ENCODE measurements at regions not wholly inside any gene's neighbourhood (a gene's known extent, or its start where the extent isn't known, plus 50 kb on each side); places are given as distances from the start of the nearest gene placed in this dataset.
"Not testable (repeated sequence)": the region's sequence is repeated elsewhere in the genome, so short reads cannot be mapped to it uniquely, and the experiment has no call there.

GRCh38 chr16:22693638-22694340 is 120.2 kb upstream of the HS3ST2 start:
- TF ChIP-seq CTCF (IDR thresholded peaks at IDR 0.05), result no peak
- no peak for TF ChIP-seq POLR2A (IDR thresholded peaks at IDR 0.05)
- Histone ChIP-seq H3K27ac (peak overlapping the region in 2 of 12 donors; percentile 50 to 73), H3K9me3 (peaks cover 0 to 4% (median 0%) of the 10 kb centered on the region in 12 donors), H3K4me1 (peaks cover 0 to 14% (median 0%) of the 10 kb centered on the region in 12 donors), H3K4me3 (no peak overlapping the region), H3K27me3 (no peaks in the 10 kb centered on the region), H3K36me3 (no peaks in the 10 kb centered on the region)
- ATAC-seq, result no peak
- WGBS, 4 donors, result 76 to 83% (median 80%) methylated on average over 8 of the region's 8 CpGs
- no peak for DNase-seq
- intact Hi-C loops (cut with DNase I), result loop anchor here in 3 of 10 donors (5.0 to 10.0 kb wide), 3 partner anchors 1121 to 1369 kb away; no protein-coding TSS in a partner anchor

DNA sequence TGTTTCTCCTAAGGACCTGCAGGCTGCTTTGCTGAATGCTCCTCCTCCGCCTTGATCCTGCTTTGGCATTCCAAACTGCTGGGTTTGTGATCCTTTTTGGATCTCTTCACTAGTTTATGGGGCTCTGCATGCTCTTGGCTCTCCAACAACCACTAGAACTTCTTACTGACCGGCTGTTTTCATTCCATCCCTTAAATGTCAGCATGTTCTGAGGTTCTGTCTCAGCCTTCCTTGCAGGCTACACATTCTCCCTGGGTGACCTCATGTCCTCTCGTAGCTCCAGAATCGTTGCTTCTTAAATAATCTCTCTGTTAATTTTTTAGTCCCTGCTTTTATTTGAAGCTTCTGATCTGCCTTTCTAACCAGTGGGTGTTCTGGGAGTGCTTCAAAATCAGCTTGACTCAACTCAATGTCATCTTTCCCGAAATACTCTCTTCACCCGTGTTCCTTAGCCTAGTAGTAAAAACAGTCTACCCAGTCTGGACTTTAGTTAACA is 119.0 kb upstream of the HS3ST2 start:
- H3K9me3 ChIP-seq, result peaks cover 0 to 3% (median 0%) of the 10 kb centered on the region in 12 donors
- TF ChIP-seq CTCF (IDR thresholded peaks at IDR 0.05) (no peak), POLR2A (IDR thresholded peaks at IDR 0.05) (no peak)
- DNase-seq (peak in 2 of 5 donors; percentile 38 to 53), ATAC-seq (peak; percentile 80 to 96 (median 88))
- intact Hi-C loops (cut with DNase I), result loop anchor here in 3 of 10 donors (5.0 to 10.0 kb wide), 3 partner anchors 1123 to 1370 kb away; no protein-coding TSS in a partner anchor
- peak overlapping the region in 11 of 12 donors; percentile 12 to 73 (median 41) for H3K27ac ChIP-seq
- no peaks in the 10 kb centered on the region for H3K36me3 ChIP-seq
- H3K4me3 ChIP-seq, result peak overlapping the region in 1 of 12 donors; percentile 3
- H3K4me1 ChIP-seq, result peaks cover 0 to 14% (median 0%) of the 10 kb centered on the region in 12 donors
- no peaks in the 10 kb centered on the region for H3K27me3 ChIP-seq
- WGBS, 4 donors, result 46 to 59% (median 50%) methylated on average over 6 of the region's 6 CpGs

DNA sequence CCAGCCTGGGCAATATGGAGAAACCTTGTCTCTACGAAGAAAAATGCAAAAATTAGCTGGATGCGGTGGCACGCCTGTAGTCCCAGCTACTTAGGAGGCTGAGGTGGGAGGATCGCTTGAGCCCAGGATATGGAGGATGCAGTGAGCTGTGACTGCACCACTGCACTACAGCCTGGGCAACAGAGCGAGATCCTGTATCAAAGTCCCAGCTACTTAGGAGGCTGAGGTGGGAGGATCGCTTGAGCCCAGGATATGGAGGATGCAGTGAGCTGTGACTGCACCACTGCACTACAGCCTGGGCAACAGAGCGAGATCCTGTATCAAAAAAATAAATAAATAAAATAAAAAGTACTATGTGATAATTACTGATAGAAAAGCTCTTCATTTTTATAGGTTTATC is 118.2 kb upstream of the HS3ST2 start:
- H3K9me3 ChIP-seq, ATAC-seq, H3K36me3 ChIP-seq, DNase-seq, H3K4me3 ChIP-seq, H3K27me3 ChIP-seq: not testable (repeated sequence)
- intact Hi-C loops (cut with DNase I), result loop anchor here in 1 of 10 donors (10.0 kb wide), 1 partner anchor 1371 kb away; no protein-coding TSS in a partner anchor
- Histone ChIP-seq H3K4me1 (peaks cover 0 to 14% (median 0%) of the 10 kb centered on the region in 12 donors), H3K27ac (peak overlapping the region in 8 of 12 donors; percentile 16 to 73 (median 41))
- whole genome bisulfite sequencing, 4 donors, result 91 to 95% (median 93%) methylated on average over 7 of the region's 7 CpGs

DNA sequence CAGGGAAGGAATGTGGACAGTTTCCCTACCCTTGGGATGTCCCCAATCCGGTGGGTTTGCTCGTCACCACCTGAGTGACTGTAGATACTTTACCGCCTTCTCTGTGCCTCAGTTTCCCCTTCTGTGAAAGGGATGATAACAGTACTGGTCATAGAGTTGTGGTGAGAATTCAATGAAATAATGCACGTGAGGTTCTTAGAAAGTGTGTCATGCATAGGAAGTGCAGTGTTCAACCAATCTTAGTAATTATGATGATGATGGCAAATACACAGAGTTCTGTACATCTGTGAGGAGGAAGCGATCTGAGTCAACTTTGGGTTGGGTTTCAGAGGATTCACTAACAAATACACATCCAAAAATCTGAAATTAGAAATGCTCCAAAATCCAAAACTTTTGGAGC is 114.6 kb upstream of the HS3ST2 start:
- Histone ChIP-seq H3K4me3 (no peak overlapping the region), H3K27ac (no peak overlapping the region), H3K9me3 (no peaks in the 10 kb centered on the region), H3K36me3 (no peaks in the 10 kb centered on the region), H3K27me3 (peaks cover 0 to 5% (median 0%) of the 10 kb centered on the region in 9 donors), H3K4me1 (peaks cover 0 to 13% (median 0%) of the 10 kb centered on the region in 12 donors)
- TF ChIP-seq POLR2A (IDR thresholded peaks at IDR 0.05) (no peak), CTCF (IDR thresholded peaks at IDR 0.05) (no peak)
- ATAC-seq (no peak), DNase-seq (no peak)
- WGBS, 4 donors, result 73 to 89% (median 84%) methylated on average over 5 of the region's 5 CpGs
- intact Hi-C loops (cut with DNase I), result loop anchor here in 2 of 10 donors (2.0 to 10.0 kb wide), 2 partner anchors 1119 to 1375 kb away; no protein-coding TSS in a partner anchor
